Heart left ventricle (tissue), 13 donors: ENCODE measurements at regions not wholly inside any gene's neighbourhood (a gene's known extent, or its start where the extent isn't known, plus 50 kb on each side); places are given as distances from the start of the nearest gene placed in this dataset.

Experiments used
- CTCF ChIP-seq, 12 donors: fragments of 200-600 bp; sonication (generic) in 4 of 12; IDR thresholded peaks; one replicate each; pipeline versions ENCODE4 v1.5.0 to v1.8.0; 2018 to 2022; ENCODE audit warnings: antibody characterized with exemption in 12 of 12, mild to moderate bottlenecking in 5 of 12
- POLR2A ChIP-seq, 2 donors: fragments of 450-650 bp; IDR thresholded peaks; one replicate each; pipeline ENCODE4 v1.6.1; 2017; ENCODE audit warnings: antibody characterized with exemption in 2 of 2, mild to moderate bottlenecking in 2 of 2, moderate library complexity in 2 of 2
- donor health status: ischemic (EF 13 %, LVEDD 7.1; RV severe dilation, severe dysfunction).
- donor health status: DM: no; HTN: yes; CAD: no.
- donor health status: DM: no; HTN: no; CAD: no.
- donor health status: ischemic (EF 25% LVEDD 6.9; RV normal size, moderate dysfunction).
- donor health status: ischemic (EF 25% LVEDD 5.7; RV mildly dilated, moderate dysfunction).
- donor health status: ischemic (EF 35%, LVEDD 5.7; RV mildly dilated, moderate dysfunction).
- donor health status: nonischemic (EF 11% LVEDD 7.7; RV severe dilation, severe dysfunction).
- donor health status: DM: yes; HTN: yes; CAD: no.
- donor health status: PGD.
- donor health status: ischemic (EF 29% LVEDD 5.4; RV normal size, mild dysfunction).
- donor health status: nonischemic (EF 23%, LVEDD 6.1; RV moderate dilation, normal function).

DNA sequence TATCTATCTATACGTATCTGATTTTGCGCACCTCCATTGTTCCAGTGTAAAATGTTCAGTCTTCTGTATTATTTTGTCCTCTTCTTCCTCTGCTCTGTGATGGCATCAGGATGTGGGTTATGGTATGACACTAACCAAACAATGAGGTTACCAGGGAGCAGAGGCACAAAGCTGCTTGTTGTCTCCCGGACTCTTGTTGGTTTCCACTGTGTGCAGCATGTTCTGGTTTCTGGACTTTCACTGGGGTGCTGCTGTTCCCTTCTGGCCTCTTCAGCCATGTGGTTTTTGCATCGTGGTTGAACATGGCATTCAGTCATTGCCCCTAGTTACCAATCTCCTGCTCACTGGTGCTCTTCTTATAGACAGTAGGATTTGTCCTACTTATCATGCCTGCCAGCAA lies 665.9 kb downstream of the CBLN2 start:
- TF ChIP-seq POLR2A (IDR thresholded peaks at IDR 0.05) (no peak), CTCF (IDR thresholded peaks at IDR 0.05) (no peak)
